Activated CD4-positive, alpha-beta T cell treated with anti-CD3 and anti-CD28 coated beads, Interleukin-2, amount 10 ng/mL, durations not matched to agents 24 days and 14 days (primary cell): ENCODE measurements at regions not wholly inside any gene's neighbourhood (a gene's known extent, or its start where the extent isn't known, plus 50 kb on each side); places are given as distances from the start of the nearest gene placed in this dataset.

Source experiments
- DNase-seq: peaks from one replicate; pipeline ENCODE4 v3.0.0; 2022
- H3K27ac Mint-ChIP-seq: one replicate; pipeline ENCODE4 v1.8.0; 2022; ENCODE audit warnings: mild to moderate bottlenecking, mixed read lengths
- H3K27me3 Mint-ChIP-seq: one replicate; pipeline ENCODE4 v1.8.0; 2022; ENCODE audit warnings: mixed read lengths
- H3K36me3 Mint-ChIP-seq: one replicate; pipeline ENCODE4 v1.8.0; 2022; ENCODE audit warnings: low read depth, mild to moderate bottlenecking, mixed read lengths
- H3K4me1 Mint-ChIP-seq: one replicate; pipeline ENCODE4 v1.8.0; 2021; ENCODE audit warnings: mixed read lengths
- H3K4me3 Mint-ChIP-seq: one replicate; pipeline ENCODE4 v1.8.0; 2022; ENCODE audit warnings: mild to moderate bottlenecking, moderate library complexity, mixed read lengths
- H3K9me3 Mint-ChIP-seq: one replicate; pipeline ENCODE4 v1.8.0; 2021; ENCODE audit warnings: mixed read lengths
- intact Hi-C: fragments of 100-400 bp; cut with micrococcal nuclease; formaldehyde crosslinking; loops from one replicate; pipeline ENCODE4 v1.15.1; 2023

- no peaks in the 10 kb centered on the region for H3K9me3 Mint-ChIP-seq
- no peaks in the 10 kb centered on the region for H3K27me3 Mint-ChIP-seq
- no peak for DNase-seq
- no peaks in the 10 kb centered on the region for H3K4me1 Mint-ChIP-seq
- intact Hi-C loops = no loop called here
- H3K4me3 Mint-ChIP-seq = no peak overlapping the region
- no peak overlapping the region for H3K27ac Mint-ChIP-seq
- H3K36me3 Mint-ChIP-seq = no peaks in the 10 kb centered on the region
Measured at GRCh38 chr10:71061472-71061871, 150.9 kb upstream of the UNC5B start.

GRCh38 chr10:71062156-71062555, 150.2 kb upstream of the UNC5B start:
- Mint-ChIP-seq H3K27ac (no peak overlapping the region), H3K9me3 (no peaks in the 10 kb centered on the region), H3K27me3 (no peaks in the 10 kb centered on the region), H3K4me3 (no peak overlapping the region), H3K4me1 (no peaks in the 10 kb centered on the region), H3K36me3 (no peaks in the 10 kb centered on the region)
- intact Hi-C loops = no loop called here
- DNase-seq = no peak

GRCh38 chr10:71063401-71063800, 149.0 kb upstream of the UNC5B start:
- H3K36me3 Mint-ChIP-seq = no peaks in the 10 kb centered on the region
- no peak overlapping the region for H3K27ac Mint-ChIP-seq
- no peaks in the 10 kb centered on the region for H3K4me1 Mint-ChIP-seq
- no peak for DNase-seq
- no peaks in the 10 kb centered on the region for H3K27me3 Mint-ChIP-seq
- no peak overlapping the region for H3K4me3 Mint-ChIP-seq
- H3K9me3 Mint-ChIP-seq = no peaks in the 10 kb centered on the region
- intact Hi-C loops = no loop called here

GRCh38 chr10:71064413-71065118, 147.8 kb upstream of the UNC5B start:
- intact Hi-C loops = no loop called here
- Mint-ChIP-seq H3K36me3 (no peaks in the 10 kb centered on the region), H3K27ac (no peak overlapping the region), H3K4me1 (no peaks in the 10 kb centered on the region), H3K4me3 (no peak overlapping the region), H3K9me3 (no peaks in the 10 kb centered on the region), H3K27me3 (no peaks in the 10 kb centered on the region)
- DNase-seq = no peak

GRCh38 chr10:71065659-71066058, 146.7 kb upstream of the UNC5B start:
- Mint-ChIP-seq H3K4me1 (no peaks in the 10 kb centered on the region), H3K27me3 (no peaks in the 10 kb centered on the region), H3K4me3 (no peak overlapping the region), H3K9me3 (no peaks in the 10 kb centered on the region), H3K27ac (no peak overlapping the region), H3K36me3 (no peaks in the 10 kb centered on the region)
- DNase-seq = no peak
- intact Hi-C loops = no loop called here

- Mint-ChIP-seq H3K36me3 (no peaks in the 10 kb centered on the region), H3K27ac (no peak overlapping the region), H3K4me3 (no peak overlapping the region), H3K9me3 (no peaks in the 10 kb centered on the region), H3K4me1 (no peaks in the 10 kb centered on the region), H3K27me3 (no peaks in the 10 kb centered on the region)
- DNase-seq = no peak
- intact Hi-C loops = no loop called here
Measured at GRCh38 chr10:71066600-71066999, 145.8 kb upstream of the UNC5B start.

- DNase-seq = no peak
- Mint-ChIP-seq H3K36me3 (no peaks in the 10 kb centered on the region), H3K4me1 (no peaks in the 10 kb centered on the region), H3K27me3 (no peaks in the 10 kb centered on the region), H3K4me3 (no peak overlapping the region), H3K9me3 (no peaks in the 10 kb centered on the region), H3K27ac (no peak overlapping the region)
- intact Hi-C loops = no loop called here
Measured at GRCh38 chr10:71067098-71067740, 145.2 kb upstream of the UNC5B start.

GRCh38 chr10:71068861-71069271, 143.5 kb upstream of the UNC5B start:
- no peak overlapping the region for H3K27ac Mint-ChIP-seq
- intact Hi-C loops = no loop called here
- no peaks in the 10 kb centered on the region for H3K9me3 Mint-ChIP-seq
- no peak overlapping the region for H3K4me3 Mint-ChIP-seq
- DNase-seq = no peak
- H3K4me1 Mint-ChIP-seq = no peaks in the 10 kb centered on the region
- H3K27me3 Mint-ChIP-seq = no peaks in the 10 kb centered on the region
- H3K36me3 Mint-ChIP-seq = no peaks in the 10 kb centered on the region

- no peak for DNase-seq
- intact Hi-C loops = no loop called here
- no peak overlapping the region for H3K4me3 Mint-ChIP-seq
- H3K9me3 Mint-ChIP-seq = no peaks in the 10 kb centered on the region
- H3K4me1 Mint-ChIP-seq = no peaks in the 10 kb centered on the region
- no peak overlapping the region for H3K27ac Mint-ChIP-seq
- H3K27me3 Mint-ChIP-seq = no peaks in the 10 kb centered on the region
- H3K36me3 Mint-ChIP-seq = no peaks in the 10 kb centered on the region
Measured at GRCh38 chr10:71069909-71070666, 142.3 kb upstream of the UNC5B start.

- H3K27me3 Mint-ChIP-seq = no peaks in the 10 kb centered on the region
- no peak overlapping the region for H3K4me3 Mint-ChIP-seq
- H3K36me3 Mint-ChIP-seq = no peaks in the 10 kb centered on the region
- no peaks in the 10 kb centered on the region for H3K4me1 Mint-ChIP-seq
- no peaks in the 10 kb centered on the region for H3K9me3 Mint-ChIP-seq
- H3K27ac Mint-ChIP-seq = no peak overlapping the region
- DNase-seq = no peak
- intact Hi-C loops = no loop called here
Measured at GRCh38 chr10:71070741-71071140, 141.6 kb upstream of the UNC5B start.

GRCh38 chr10:71072131-71072822, 140.1 kb upstream of the UNC5B start:
- Mint-ChIP-seq H3K4me1 (no peaks in the 10 kb centered on the region), H3K36me3 (no peaks in the 10 kb centered on the region), H3K27ac (no peak overlapping the region), H3K9me3 (no peaks in the 10 kb centered on the region), H3K4me3 (no peak overlapping the region), H3K27me3 (no peaks in the 10 kb centered on the region)
- no peak for DNase-seq
- intact Hi-C loops = no loop called here

- Mint-ChIP-seq H3K4me3 (no peak overlapping the region), H3K36me3 (no peaks in the 10 kb centered on the region), H3K4me1 (no peaks in the 10 kb centered on the region), H3K27me3 (no peaks in the 10 kb centered on the region), H3K9me3 (no peaks in the 10 kb centered on the region), H3K27ac (no peak overlapping the region)
- no peak for DNase-seq
- intact Hi-C loops = no loop called here
Measured at GRCh38 chr10:71072823-71073210, 139.6 kb upstream of the UNC5B start.

- Mint-ChIP-seq H3K4me1 (no peaks in the 10 kb centered on the region), H3K27ac (no peak overlapping the region), H3K36me3 (no peaks in the 10 kb centered on the region), H3K27me3 (no peaks in the 10 kb centered on the region), H3K4me3 (no peak overlapping the region), H3K9me3 (no peaks in the 10 kb centered on the region)
- no peak for DNase-seq
- intact Hi-C loops = no loop called here
Measured at GRCh38 chr10:71073451-71074175, 138.8 kb upstream of the UNC5B start.
